GM12878 (cell line): ENCODE measurements at regions not wholly inside any gene's neighbourhood (a gene's known extent, or its start where the extent isn't known, plus 50 kb on each side); places are given as distances from the start of the nearest gene placed in this dataset.

Experiments used
- ATAC-seq: fragments of 200-7000 bp; cut with Tn5 transposase; 3 replicates; pipeline ENCODE4 v1.9.1; 2020; ENCODE audit warnings: mild to moderate bottlenecking, moderate library complexity
- BruUV-seq: library from RNA; stranded (reverse); fragments of 400-500 nt; replicated peaks from 2 replicates; lab custom pipeline; 2021; lab: Mats Ljungman, UMichigan
- CTCF ChIA-PET: fragments of 300-600 bp; sonication (Branson Sonifier 250); formaldehyde crosslinking; extraction: SDS; loops from one replicate; lab custom pipeline; 2021; ENCODE audit warnings: inconsistent platforms; lab: Yijun Ruan, JAX
- POLR2A ChIA-PET: fragments of 350-600 bp; formaldehyde crosslinking; extraction: SDS; loops from one replicate; lab custom pipeline; 2021; ENCODE audit warnings: inconsistent platforms; lab: Charles Lee
- RAD21 ChIA-PET: fragments of 300-600 bp; sonication (Branson Sonifier 250); formaldehyde crosslinking; loops from one replicate; lab custom pipeline; 2023; ENCODE audit warnings: antibody characterized with exemption; ENCODE audit not compliant: unreplicated experiment; lab: Charles Lee
- SMC1A ChIA-PET: fragments of 300-600 bp; sonication (Branson Sonifier 250); formaldehyde crosslinking; loops from one replicate; lab custom pipeline; 2023; ENCODE audit not compliant: unreplicated experiment, uncharacterized antibody; lab: Charles Lee
- DNase-seq: peaks from one replicate; pipeline ENCODE4 v3.0.0-alpha.2; 2011; ENCODE audit warnings: low read depth, low spot score
- FAIRE-seq: peaks from 3 replicates; lab custom pipeline; 2011; peaks lifted over from hg19 to GRCh38; lab: Jason Lieb, UNC
- H2AFZ ChIP-seq: 2 replicates; pipeline ENCODE4 v1.6.0; 2011; ENCODE audit warnings: low read depth, low read length, control low read depth; ENCODE audit not compliant: control insufficient read depth
- H3K27ac ChIP-seq: 2 replicates; pipeline ENCODE4 v1.5.1; 2011; ENCODE audit warnings: control low read depth; ENCODE audit not compliant: control insufficient read depth, insufficient read depth
- H3K27me3 ChIP-seq, 2 experiments: replicated peaks in 1 of 2; 2 replicates each; pipeline versions ENCODE4 v1.6.0 to v1.6.1; 2011; ENCODE audit warnings: low read length in 1 of 2; ENCODE audit not compliant: control insufficient read depth in 2 of 2, insufficient read depth in 2 of 2
- H3K36me3 ChIP-seq, 2 experiments: 2 replicates each; pipeline ENCODE4 v1.5.1; 2011; ENCODE audit warnings: low read length in 1 of 2; ENCODE audit not compliant: control insufficient read depth in 2 of 2, insufficient read depth in 2 of 2
- H3K4me1 ChIP-seq: 2 replicates; pipeline ENCODE4 v1.6.1; 2011; ENCODE audit warnings: mild to moderate bottlenecking, low read length, moderate library complexity, mixed read lengths; ENCODE audit not compliant: control insufficient read depth, insufficient read depth
- H3K4me2 ChIP-seq: 2 replicates; pipeline ENCODE4 v1.6.0; 2011; ENCODE audit warnings: control low read depth; ENCODE audit not compliant: control insufficient read depth, insufficient read depth
- H3K4me3 ChIP-seq: fragments of 200-600 bp; sonication (generic); 2 replicates; pipeline ENCODE4 v1.5.1; 2016
- H3K79me2 ChIP-seq: 2 replicates; pipeline ENCODE4 v1.6.0; 2011; ENCODE audit warnings: low read length; ENCODE audit not compliant: control insufficient read depth, insufficient read depth
- H3K9ac ChIP-seq: 2 replicates; pipeline ENCODE4 v1.8.0; 2011; ENCODE audit warnings: low read length, control low read depth, mixed read lengths; ENCODE audit not compliant: control insufficient read depth, insufficient read depth
- H3K9me3 ChIP-seq: replicated peaks from 3 replicates; pipeline ENCODE4 v1.5.1; 2011; ENCODE audit warnings: mild to moderate bottlenecking, low read length; ENCODE audit not compliant: control insufficient read depth, insufficient read depth
- H4K20me1 ChIP-seq: 2 replicates; pipeline ENCODE4 v1.6.0; 2011; ENCODE audit not compliant: control insufficient read depth, insufficient read depth
- ATF2 ChIP-seq: IDR thresholded peaks from 2 replicates; pipeline ENCODE4 v1.6.1; 2012; ENCODE audit warnings: low read length, inconsistent platforms
- ATF3 ChIP-seq: IDR thresholded peaks from 2 replicates; pipeline ENCODE4 v1.6.1; 2011; ENCODE audit warnings: low read depth, mild to moderate bottlenecking, low read length, moderate library complexity, borderline replicate concordance; ENCODE audit errors: extremely low read depth
- BMI1 ChIP-seq: fragments of 450-650 bp; IDR thresholded peaks from 2 replicates; pipeline ENCODE4 v1.6.1; 2016; ENCODE audit warnings: mild to moderate bottlenecking, moderate library complexity, borderline replicate concordance
- CBX3 ChIP-seq: fragments of 200-600 bp; sonication (generic); IDR thresholded peaks from 2 replicates; pipeline ENCODE4 v1.6.1; 2016; ENCODE audit warnings: low read depth, borderline replicate concordance
- CHD4 ChIP-seq: fragments of 200-600 bp; sonication (generic); IDR thresholded peaks from 2 replicates; pipeline ENCODE4 v1.6.1; 2016; ENCODE audit warnings: mild to moderate bottlenecking
- CREM ChIP-seq: IDR thresholded peaks from 2 replicates; pipeline ENCODE4 v1.6.1; 2014; ENCODE audit warnings: antibody characterized with exemption, low read depth
- DPF2 ChIP-seq: fragments of 450-650 bp; IDR thresholded peaks from 2 replicates; pipeline ENCODE4 v1.6.1; 2017; ENCODE audit warnings: mild to moderate bottlenecking
- JUND ChIP-seq: IDR thresholded peaks from 2 replicates; pipeline ENCODE4 v1.6.1; 2012; ENCODE audit warnings: low read depth, mild to moderate bottlenecking, low read length, improper control_type of control experiment, moderate library complexity
- KLF5 ChIP-seq: fragments of 450-650 bp; IDR thresholded peaks from 2 replicates; pipeline ENCODE4 v1.6.1; 2014; ENCODE audit warnings: mild to moderate bottlenecking; ENCODE audit not compliant: partially characterized antibody
- LARP7 ChIP-seq: fragments of 450-650 bp; IDR thresholded peaks from 2 replicates; pipeline ENCODE4 v1.6.1; 2017; ENCODE audit warnings: mild to moderate bottlenecking
- MYB ChIP-seq: fragments of 150-350 bp; IDR thresholded peaks from 2 replicates; pipeline ENCODE4 v1.6.1; 2014; ENCODE audit warnings: mild to moderate bottlenecking, low read depth, low read length, borderline replicate concordance
- POU2F2 ChIP-seq: IDR thresholded peaks from 3 replicates; pipeline ENCODE4 v1.6.1; 2011; ENCODE audit warnings: low read depth, mild to moderate bottlenecking, low read length, borderline replicate concordance
- RAD51 ChIP-seq: fragments of 450-650 bp; IDR thresholded peaks from 2 replicates; pipeline ENCODE4 v1.6.1; 2016; ENCODE audit warnings: moderate library complexity, mild to moderate bottlenecking, inconsistent platforms
- RBBP5 ChIP-seq: fragments of 200-600 bp; sonication (generic); conservative IDR thresholded peaks from 2 replicates; pipeline ENCODE4 v1.6.1; 2016
- RCOR1 ChIP-seq: conservative IDR thresholded peaks from 2 replicates; pipeline ENCODE4 v1.6.1; 2012; ENCODE audit warnings: low read depth, low read length, improper control_type of control experiment
- SMARCA5 ChIP-seq: fragments of 450-650 bp; IDR thresholded peaks from 2 replicates; pipeline ENCODE4 v1.6.1; 2017; ENCODE audit warnings: mild to moderate bottlenecking
- SUZ12 ChIP-seq: fragments of 200-600 bp; sonication (generic); IDR thresholded peaks from one replicate; pipeline ENCODE4 v1.6.1; 2018; ENCODE audit warnings: antibody characterized with exemption, mild to moderate bottlenecking; ENCODE audit not compliant: unreplicated experiment
- TBL1XR1 ChIP-seq: IDR thresholded peaks from 2 replicates; pipeline ENCODE4 v1.6.1; 2012; ENCODE audit warnings: low read depth, low read length, improper control_type of control experiment
- TCF3 ChIP-seq: IDR thresholded peaks from 2 replicates; pipeline ENCODE4 v1.6.1; 2012; ENCODE audit warnings: low read depth, mild to moderate bottlenecking, low read length, borderline replicate concordance; ENCODE audit not compliant: insufficient read depth
- WGBS: methylation state at CpG from one replicate; pipeline ENCODE4 v1.1.6; 2016; ENCODE audit warnings: low lambda C conversion rate; ENCODE audit not compliant: insufficient replicate concordance, insufficient coverage; ENCODE audit errors: missing lambda C conversion rate; 5-methylcytosine and 5-hydroxymethylcytosine counted together
- in situ Hi-C: fragments of 300-500 bp; cut with MboI; formaldehyde crosslinking; loops from 9 replicates; pipeline ENCODE4 v1.14.3; 2018; ENCODE audit warnings: mixed read lengths
- intact Hi-C: fragments of 100-400 bp; cut with micrococcal nuclease; formaldehyde crosslinking; loops from one replicate; pipeline ENCODE4 v1.14.2; 2022; ENCODE audit not compliant: unreplicated experiment

GRCh38 chr7:51446356-51446755 lies 129.7 kb upstream of the COBL start:
- SMC1A ChIA-PET = no interaction called here
- CTCF ChIA-PET = no interaction called here

GRCh38 chr7:51444936-51445335 lies 128.3 kb upstream of the COBL start:
- TF ChIP-seq RAD51 (no peak), POU2F2 (no peak), BMI1 (no peak), RCOR1 (no peak), KLF5 (no peak), MYB (no peak), JUND (no peak), ATF3 (no peak), CHD4 (no peak), CBX3 (no peak), SMARCA5 (no peak), LARP7 (no peak), SUZ12 (no peak)
- TF ChIP-seq, all 136 proteins: peak for 0
- Histone ChIP-seq H3K4me1 (no peaks in the 10 kb centered on the region), H3K4me2 (no peak overlapping the region), H3K36me3 (no peaks in the 10 kb centered on the region), H3K27me3 (no peaks in the 10 kb centered on the region), H3K79me2 (no peaks in the 10 kb centered on the region), H3K9me3 (no peaks in the 10 kb centered on the region), H2AFZ (no peak overlapping the region), H3K9ac (no peak overlapping the region), H3K4me3 (no peak overlapping the region), H4K20me1 (no peaks in the 10 kb centered on the region), H3K27ac (no peak overlapping the region)
- ChIA-PET SMC1A (no interaction called here), CTCF (no interaction called here), RAD21 (no interaction called here), POLR2A (no interaction called here)
- ATAC-seq (no peak), FAIRE-seq (no peak), DNase-seq (no peak)
- in situ Hi-C loops (no loop called here), intact Hi-C loops (no loop called here)
- 0% methylated on average over 1 of the region's 1 CpG for WGBS
- no TSS peak for BruUV-seq

More at GRCh38 chr7:51446356-51446755, 129.7 kb upstream of the COBL start:
- intact Hi-C loops (no loop called here), in situ Hi-C loops (no loop called here)
- POLR2A ChIA-PET = no interaction called here
- Histone ChIP-seq H2AFZ (no peak overlapping the region), H3K4me3 (no peak overlapping the region), H3K9me3 (no peaks in the 10 kb centered on the region), H3K4me1 (no peaks in the 10 kb centered on the region), H3K9ac (no peak overlapping the region), H3K27ac (no peak overlapping the region), H4K20me1 (no peaks in the 10 kb centered on the region), H3K27me3 (no peaks in the 10 kb centered on the region), H3K4me2 (no peak overlapping the region), H3K36me3 (no peaks in the 10 kb centered on the region), H3K79me2 (no peaks in the 10 kb centered on the region)
- ATAC-seq (no peak), FAIRE-seq (no peak), DNase-seq (no peak)
- no TSS peak for BruUV-seq
- RAD21 ChIA-PET = no interaction called here
- 4% methylated on average over 4 of the region's 11 CpGs for WGBS
- TF ChIP-seq ATF2 (no peak), CREM (no peak), TCF3 (no peak), CBX3 (no peak), BMI1 (no peak), RBBP5 (no peak), DPF2 (no peak), TBL1XR1 (no peak)
